ENCODE measurements at regions not wholly inside any gene's neighbourhood (a gene's known extent, or its start where the extent isn't known, plus 50 kb on each side); places are given as distances from the start of the nearest gene placed in this dataset.

GRCh38 chr13:52975969-52976368, 52.6 kb upstream of the OLFM4 start:
- no peak for DNase-seq

GRCh38 chr13:52975161-52975560, 53.5 kb upstream of the OLFM4 start:
- DNase-seq, result no peak

GRCh38 chr13:52974711-52975110, 53.9 kb upstream of the OLFM4 start:
- no peak for DNase-seq

- DNase-seq, result no peak
Measured at GRCh38 chr13:52969373-52969772, 59.2 kb upstream of the OLFM4 start.

- peak; percentile 37 for DNase-seq
Measured at GRCh38 chr13:52968074-52968700, 60.4 kb upstream of the OLFM4 start.

GRCh38 chr13:52961987-52962386, 66.6 kb upstream of the OLFM4 start:
- no peak for DNase-seq

GRCh38 chr13:52961256-52961910, 67.2 kb upstream of the OLFM4 start:
- no peak for DNase-seq

GRCh38 chr13:52955472-52955874, 73.1 kb upstream of the OLFM4 start:
- DNase-seq, result no peak

GRCh38 chr13:52954838-52955237, 73.8 kb upstream of the OLFM4 start:
- DNase-seq, result no peak

GRCh38 chr13:52950436-52950956, 78.1 kb upstream of the OLFM4 start:
- DNase-seq, result no peak

- DNase-seq, result no peak
Measured at GRCh38 chr13:52949742-52950141, 78.9 kb upstream of the OLFM4 start.

- DNase-seq, result no peak
Measured at GRCh38 chr13:52949044-52949443, 79.6 kb upstream of the OLFM4 start.

GRCh38 chr13:52947921-52948373, 80.7 kb upstream of the OLFM4 start:
- DNase-seq, result no peak

- DNase-seq, result no peak
Measured at GRCh38 chr13:52945348-52945747, 83.3 kb upstream of the OLFM4 start.

- no peak for DNase-seq
Measured at GRCh38 chr13:52944697-52945096, 83.9 kb upstream of the OLFM4 start.

- DNase-seq, result no peak
Measured at GRCh38 chr13:52938065-52938464, 89.6 kb upstream of the PCDH8 start.

- DNase-seq, result no peak
Measured at GRCh38 chr13:52936806-52937205, 88.4 kb upstream of the PCDH8 start.

- DNase-seq, result no peak
Measured at GRCh38 chr13:52934258-52934657, 85.8 kb upstream of the PCDH8 start.

GRCh38 chr13:52933547-52934210, 85.2 kb upstream of the PCDH8 start:
- no peak for DNase-seq

GRCh38 chr13:52933099-52933498, 84.7 kb upstream of the PCDH8 start:
- no peak for DNase-seq

- no peak for DNase-seq
Measured at GRCh38 chr13:52932649-52933048, 84.2 kb upstream of the PCDH8 start.

- DNase-seq, result no peak
Measured at GRCh38 chr13:52931539-52932431, 83.3 kb upstream of the PCDH8 start.

GRCh38 chr13:52931131-52931530, 82.7 kb upstream of the PCDH8 start:
- DNase-seq, result no peak
